GM21529 (cell line): ENCODE measurements at regions not wholly inside any gene's neighbourhood (a gene's known extent, or its start where the extent isn't known, plus 50 kb on each side); places are given as distances from the start of the nearest gene placed in this dataset.

Experiments
- ATAC-seq: cut with Tn5 transposase; IDR thresholded peaks from one replicate; pipeline ENCODE4 v1.9.1; 2021; ENCODE audit not compliant: unreplicated experiment

- ATAC-seq = no peak
Observed at GRCh38 chr5:57695179-57695578, 212.6 kb upstream of the ACTBL2 start.

DNA sequence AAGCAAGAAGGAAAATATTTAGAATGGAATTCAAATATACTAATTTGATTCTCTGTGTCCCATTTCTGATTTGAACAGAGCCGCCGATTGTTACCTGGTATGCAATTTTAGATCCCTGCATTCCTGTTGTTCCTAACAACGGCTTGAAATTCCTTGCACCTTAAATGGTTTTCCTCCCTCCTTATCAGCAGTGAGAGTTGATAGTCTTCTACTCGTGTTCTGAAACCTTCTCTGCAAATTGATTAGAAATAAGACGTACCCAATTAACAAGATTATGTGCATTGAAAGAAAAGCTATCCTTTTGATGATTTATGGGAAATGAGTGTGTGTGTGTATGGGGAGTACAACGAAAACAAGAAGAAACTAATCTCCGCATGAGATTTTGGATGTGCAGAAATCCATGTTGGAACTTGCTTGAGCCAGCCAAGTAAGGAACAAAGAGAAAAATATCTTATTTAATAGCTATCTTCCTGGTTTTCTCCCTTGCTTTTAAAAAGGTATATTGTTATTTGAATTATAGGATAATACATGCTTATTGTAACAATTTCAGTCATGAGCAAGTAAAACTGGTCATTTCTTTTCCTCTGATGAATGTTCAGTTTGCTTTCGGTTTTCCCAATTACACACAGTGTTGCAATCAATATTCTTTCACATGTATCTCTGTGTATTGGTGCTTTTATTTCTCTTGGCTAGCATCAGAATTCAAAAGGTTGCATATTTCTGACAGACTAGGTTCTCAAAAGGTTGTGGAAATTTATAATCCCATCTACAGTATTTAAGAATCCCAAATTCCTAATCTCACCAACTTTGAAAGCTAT lies 211.1 kb upstream of the ACTBL2 start:
- ATAC-seq = no peak

DNA sequence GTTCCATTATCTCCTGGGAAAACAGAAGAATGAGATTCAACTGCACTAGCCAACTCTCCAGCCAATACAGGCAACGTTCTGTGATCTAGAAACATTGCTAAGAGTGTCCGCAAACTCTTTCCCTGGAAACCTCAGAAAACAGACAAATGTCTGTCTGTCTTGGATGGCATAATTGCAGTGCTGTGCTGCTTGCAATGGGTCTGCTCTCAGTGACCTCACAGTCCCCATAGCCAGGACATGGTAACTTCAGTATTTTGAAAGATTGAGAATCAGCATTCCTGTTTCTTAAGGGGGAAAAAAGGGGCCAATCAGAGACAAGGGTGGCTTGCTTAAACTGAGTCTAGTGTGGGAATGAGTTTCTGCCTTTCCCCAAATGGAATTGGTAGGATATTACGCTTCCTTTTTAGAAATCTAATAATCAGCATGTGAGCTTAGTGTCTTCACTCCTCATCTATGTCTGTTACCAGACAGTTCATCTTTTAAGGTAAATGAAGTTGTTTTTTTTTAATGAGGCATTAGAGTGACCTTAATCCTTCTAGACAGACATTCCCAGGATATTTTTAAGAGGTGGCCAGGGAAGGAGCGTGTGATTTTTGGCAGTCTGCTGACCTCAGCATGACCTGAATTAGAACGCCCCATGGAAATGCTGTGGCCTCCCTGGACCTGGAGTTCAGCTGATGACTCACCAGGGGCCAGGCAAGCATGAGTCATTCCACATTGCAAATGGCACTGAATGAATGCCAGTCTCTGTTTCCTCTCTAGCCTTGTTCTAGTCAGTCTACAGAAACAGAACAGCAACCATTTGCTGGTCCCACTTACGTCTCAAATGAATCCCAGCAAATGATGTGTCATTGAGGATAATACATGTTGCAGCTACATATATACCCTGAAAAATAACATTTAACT lies 210.2 kb upstream of the ACTBL2 start:
- no peak for ATAC-seq

DNA sequence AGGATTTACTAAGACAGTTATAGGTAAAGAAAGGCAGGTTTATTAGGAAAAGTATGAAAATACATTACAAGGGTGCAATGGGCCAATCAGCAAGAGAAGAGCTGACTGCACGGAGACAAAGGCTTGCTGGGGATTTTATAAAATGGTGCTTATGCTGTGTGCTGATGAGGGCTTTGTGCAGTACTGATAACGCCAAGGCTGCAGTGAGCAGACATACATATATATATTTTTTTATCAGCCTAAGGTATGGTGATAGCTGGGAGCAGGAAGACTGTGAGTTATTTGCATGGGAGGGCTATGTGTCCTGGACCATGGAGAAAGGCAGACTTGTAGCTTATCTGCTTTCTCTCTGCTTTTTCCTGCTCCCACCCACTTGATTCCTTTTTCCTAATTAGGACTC lies 208.1 kb upstream of the ACTBL2 start:
- ATAC-seq = no peak

DNA sequence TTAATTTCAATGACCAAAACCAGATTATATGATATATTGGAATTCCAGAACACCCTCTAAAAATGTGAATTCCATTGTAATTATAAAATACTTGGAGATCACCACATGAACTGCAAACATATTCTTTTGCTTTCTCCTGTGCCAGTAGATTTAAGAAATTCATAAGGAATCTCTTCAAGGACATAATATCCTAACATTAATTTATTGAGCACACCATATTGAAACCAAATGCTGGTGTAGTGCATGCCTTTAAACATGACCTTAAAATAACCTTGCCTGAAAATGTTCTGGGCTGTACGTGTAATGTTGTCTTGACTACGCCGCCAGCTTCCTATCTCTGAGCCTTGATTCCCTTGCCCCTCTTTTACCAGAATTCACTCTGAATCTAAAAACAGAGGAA lies 205.0 kb upstream of the ACTBL2 start:
- no peak for ATAC-seq

GRCh38 chr5:57685516-57686255 lies 203.1 kb upstream of the ACTBL2 start:
- no peak for ATAC-seq

DNA sequence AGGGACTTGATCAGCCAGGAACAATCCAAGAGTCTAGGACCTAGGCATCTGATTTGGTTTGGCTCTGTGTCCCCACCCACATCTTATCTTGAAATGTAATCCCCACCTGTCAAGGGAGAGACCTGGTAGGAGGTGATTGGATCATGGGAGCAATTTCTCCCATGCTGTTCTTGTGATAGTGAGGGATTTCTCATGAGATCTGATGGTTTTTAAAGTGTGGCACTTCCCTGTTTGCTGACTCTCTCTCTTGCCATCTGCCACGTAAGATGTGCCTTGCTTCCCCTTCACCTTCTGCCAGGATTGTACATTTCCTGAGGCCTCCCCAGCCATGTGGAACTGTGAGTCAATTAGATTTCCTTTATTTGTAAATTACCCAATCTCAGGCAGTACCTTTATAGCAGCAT lies 201.7 kb upstream of the ACTBL2 start:
- no peak for ATAC-seq

GRCh38 chr5:57683036-57683630 lies 200.5 kb upstream of the ACTBL2 start:
- no peak for ATAC-seq

- ATAC-seq = no peak
Observed at GRCh38 chr5:57681942-57682341, 199.3 kb upstream of the ACTBL2 start.

GRCh38 chr5:57680686-57681085 lies 198.1 kb upstream of the ACTBL2 start:
- no peak for ATAC-seq

DNA sequence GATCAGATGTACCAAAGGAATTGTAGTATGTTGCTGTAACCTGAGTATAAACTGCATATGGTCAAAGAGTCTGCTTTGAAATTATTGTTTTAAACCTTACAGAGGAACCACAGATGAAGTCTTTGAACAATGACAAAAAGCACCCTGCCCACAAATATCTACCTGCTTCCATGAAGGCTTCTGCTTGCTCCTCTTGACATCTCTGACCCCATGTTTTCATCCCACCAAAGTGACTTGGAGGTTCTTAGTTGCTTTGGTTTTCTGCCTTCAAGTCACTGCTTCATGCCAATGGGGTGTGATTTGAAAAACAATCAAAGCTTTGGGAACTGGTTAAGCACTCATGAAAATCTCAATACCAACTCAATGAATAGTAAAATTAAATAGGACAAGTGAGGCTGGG lies 194.6 kb upstream of the ACTBL2 start:
- ATAC-seq = no peak

- ATAC-seq = no peak
Observed at GRCh38 chr5:57676222-57677098, 193.8 kb upstream of the ACTBL2 start.

- no peak for ATAC-seq
Observed at GRCh38 chr5:57675236-57675635, 192.6 kb upstream of the ACTBL2 start.

- no peak for ATAC-seq
Observed at GRCh38 chr5:57671371-57671770, 188.8 kb upstream of the ACTBL2 start.

DNA sequence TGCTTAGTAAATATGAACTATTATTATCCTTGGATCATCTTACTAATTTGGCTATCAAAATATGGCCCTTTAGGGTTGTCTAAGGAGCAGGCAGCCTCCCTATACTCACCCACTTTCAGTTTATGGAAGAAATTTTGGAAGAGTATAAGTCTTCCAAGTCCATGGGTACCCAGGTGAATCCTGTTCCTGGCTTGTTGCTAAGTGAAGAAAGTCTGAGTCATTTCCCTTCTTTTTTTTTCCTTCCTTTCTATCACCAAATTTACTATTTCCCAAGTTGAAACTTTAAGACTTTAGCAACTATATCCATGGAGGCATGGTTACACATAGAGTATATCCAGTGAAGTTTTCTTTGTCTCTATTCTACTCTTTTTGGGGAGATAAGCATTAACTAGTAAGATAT lies 184.0 kb upstream of the ACTBL2 start:
- ATAC-seq = no peak

DNA sequence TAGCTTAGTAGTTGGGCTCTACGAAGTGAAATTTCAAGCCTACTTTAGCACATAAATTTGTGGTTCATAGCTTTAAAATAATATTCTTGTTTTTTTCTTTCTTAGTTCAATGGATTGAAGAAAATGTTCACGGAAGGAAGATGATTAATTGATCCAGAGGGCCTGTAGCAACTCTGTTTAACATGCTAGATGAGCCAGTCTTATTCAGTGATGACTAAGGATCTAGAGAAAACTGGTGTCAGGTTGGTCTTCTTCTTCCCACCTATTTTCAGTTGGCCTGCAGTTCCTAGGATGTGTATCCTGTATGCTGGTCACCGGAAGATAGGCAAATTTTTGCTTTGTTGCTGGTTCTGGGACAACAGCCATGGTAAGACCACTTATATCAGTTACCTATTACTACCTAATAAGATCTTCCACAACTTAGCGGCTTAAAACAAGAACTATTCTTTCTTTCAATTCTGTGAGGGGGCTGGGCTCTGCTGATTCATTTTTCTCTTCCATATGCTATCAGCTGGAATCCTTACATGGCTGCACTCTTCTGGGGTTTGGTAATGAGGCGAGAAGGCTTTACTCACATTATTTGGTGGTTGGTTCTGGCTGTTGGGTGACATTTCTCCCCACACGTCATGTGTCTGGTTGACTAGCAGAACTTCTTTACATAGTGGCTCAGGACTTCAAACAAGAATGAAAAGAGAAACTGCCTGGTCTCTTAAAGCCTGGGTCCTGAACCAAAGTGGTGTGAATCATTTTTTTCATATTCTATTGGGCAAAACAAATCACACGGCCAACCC lies 182.7 kb upstream of the ACTBL2 start:
- ATAC-seq = no peak

GRCh38 chr5:57664700-57665099 lies 182.1 kb upstream of the ACTBL2 start:
- no peak for ATAC-seq

GRCh38 chr5:57663466-57663865 lies 180.9 kb upstream of the ACTBL2 start:
- no peak for ATAC-seq

DNA sequence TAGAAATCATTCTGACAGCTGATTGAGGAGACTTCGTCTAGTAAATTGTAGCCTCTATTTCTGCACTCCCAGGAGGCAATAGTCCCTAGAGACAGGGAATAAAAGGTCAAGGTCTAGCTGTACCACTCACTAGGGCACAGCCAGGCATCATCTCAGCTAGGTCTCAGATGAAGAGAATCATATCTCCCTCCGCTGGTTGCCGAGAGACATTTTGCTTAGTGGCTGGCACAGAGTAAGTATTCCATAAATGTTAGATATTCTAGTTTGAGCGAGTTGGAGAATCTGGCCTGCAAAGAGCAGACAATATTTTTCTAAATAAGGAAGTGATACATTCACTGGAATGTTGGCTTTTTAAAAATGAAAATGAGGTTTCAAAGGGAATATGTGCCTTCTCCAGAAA lies 180.4 kb upstream of the ACTBL2 start:
- ATAC-seq = no peak
